ENCODE measurements at regions not wholly inside any gene's neighbourhood (a gene's known extent, or its start where the extent isn't known, plus 50 kb on each side); places are given as distances from the start of the nearest gene placed in this dataset.
"Not testable (repeated sequence)": the region's sequence is repeated elsewhere in the genome, so short reads cannot be mapped to it uniquely, and the experiment has no call there.

DNA sequence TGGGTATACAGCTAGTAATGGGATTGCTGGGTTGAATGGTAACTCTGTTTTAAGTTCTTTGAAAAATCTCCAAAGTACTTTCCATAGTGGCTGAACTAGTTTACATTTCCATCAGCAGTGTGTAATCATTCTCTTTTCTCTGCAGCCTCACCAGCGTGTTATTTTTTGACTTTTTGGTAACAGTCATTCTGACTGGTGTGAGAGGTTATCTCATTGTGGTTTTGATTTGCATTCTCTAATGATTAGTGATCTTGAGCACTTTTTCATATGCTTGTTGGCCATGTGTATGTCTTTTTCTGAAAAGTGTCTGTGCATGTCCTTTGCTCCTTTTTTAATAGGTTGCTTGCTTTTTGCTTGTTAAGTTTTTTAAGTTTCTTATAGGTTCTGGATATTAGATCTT is 194.2 kb upstream of the PHACTR1 start:
- no peak for DNase-seq (ENCODE audit: low read depth)

DNA sequence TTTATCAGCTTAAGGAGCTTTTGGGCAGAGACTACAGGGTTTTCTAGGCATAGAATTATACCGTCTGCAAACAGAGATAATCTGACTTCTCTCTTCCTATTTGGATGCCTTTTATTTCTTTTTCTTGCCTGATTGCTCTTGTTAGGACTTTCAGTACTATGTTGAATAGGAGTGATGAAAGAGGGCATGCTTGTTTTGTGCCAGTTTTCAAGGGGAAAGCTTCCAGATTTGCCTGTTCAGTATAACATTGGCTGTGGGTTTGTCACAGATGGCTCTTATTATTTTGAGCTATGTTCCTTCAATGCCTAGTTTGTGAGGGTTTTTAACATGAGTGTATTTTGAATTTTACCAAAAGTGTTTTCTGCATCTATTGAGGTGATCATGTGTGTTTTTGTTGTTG is 192.8 kb upstream of the PHACTR1 start:
- DNase-seq (ENCODE audit: low read depth), result no peak

GRCh38 chr6:12525276-12525675 is 191.3 kb upstream of the PHACTR1 start:
- no peak for DNase-seq (ENCODE audit: low read depth)

GRCh38 chr6:12527339-12527738 is 189.2 kb upstream of the PHACTR1 start:
- no peak for DNase-seq (ENCODE audit: low read depth)

- no peak for DNase-seq (ENCODE audit: low read depth)
Observed at GRCh38 chr6:12528136-12528535, 188.4 kb upstream of the PHACTR1 start.

DNA sequence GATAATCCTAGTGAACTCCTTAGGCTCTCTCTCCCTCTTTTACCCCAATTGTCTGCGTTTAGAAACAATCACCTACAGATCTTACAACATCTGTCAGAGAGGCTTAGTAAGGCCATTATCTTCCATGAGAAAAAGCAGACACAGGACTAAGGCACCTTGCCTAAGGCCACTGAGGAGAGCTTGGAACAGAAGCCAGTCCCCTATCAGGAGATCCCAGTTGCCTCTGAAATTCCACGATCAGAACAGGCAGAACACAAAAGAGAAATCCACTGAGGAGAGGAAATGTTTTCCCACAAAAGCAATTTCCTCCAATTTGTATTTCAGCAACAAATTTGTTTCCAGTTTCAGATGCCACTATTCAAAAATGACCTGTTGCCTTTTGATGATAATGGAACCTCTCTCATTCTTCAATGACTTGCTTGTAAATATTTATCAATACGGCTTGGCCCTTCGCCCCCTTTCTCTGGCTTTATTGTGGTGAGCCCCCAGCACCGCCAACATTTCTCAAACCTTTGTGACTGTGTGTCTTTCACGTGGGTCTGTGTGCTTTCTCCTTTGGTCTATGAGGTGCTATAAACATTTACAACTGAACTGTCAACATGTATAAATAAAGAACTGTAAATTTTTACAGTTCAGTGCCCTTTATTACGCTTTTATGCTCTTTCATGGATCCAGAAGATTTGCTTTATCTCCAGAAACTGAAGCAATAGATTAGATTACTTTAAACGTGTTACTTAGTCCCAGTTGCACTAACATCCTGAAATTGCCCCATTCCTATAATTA is 187.8 kb upstream of the PHACTR1 start:
- no peak for DNase-seq (ENCODE audit: low read depth)

DNA sequence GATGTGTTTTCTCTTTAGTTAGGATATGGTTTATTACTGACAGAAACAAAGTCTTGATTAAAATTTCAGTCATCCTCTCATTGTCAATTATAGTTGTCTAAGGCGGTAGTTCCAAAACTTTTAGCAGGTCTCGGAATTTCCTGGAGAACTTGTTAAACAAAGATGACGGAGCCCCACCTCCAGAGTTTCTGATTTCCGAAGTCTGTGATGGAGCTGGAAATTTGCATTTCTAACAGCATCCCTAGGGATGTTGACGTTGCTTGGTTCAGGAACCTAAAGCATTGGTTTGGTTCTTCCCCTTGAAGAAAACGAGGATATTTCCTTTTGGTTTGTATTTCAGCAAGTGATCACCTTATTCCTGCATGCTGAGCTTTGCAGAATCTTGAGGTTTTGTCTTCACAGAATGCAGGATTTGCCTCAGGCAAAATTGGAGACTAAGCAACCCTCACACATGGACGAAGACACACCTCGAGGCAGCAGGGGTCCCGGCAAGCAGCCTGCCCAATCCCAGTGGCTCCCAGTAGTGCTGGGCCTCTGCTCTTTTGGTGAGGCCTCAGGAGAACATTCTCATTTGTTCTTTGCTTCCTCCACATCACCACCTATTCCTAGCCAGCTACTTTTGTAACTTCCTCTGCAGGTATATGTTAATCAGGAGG is 187.1 kb upstream of the PHACTR1 start:
- no peak for DNase-seq (ENCODE audit: low read depth)

GRCh38 chr6:12530345-12530744 is 186.2 kb upstream of the PHACTR1 start:
- DNase-seq (ENCODE audit: low read depth), result no peak

DNA sequence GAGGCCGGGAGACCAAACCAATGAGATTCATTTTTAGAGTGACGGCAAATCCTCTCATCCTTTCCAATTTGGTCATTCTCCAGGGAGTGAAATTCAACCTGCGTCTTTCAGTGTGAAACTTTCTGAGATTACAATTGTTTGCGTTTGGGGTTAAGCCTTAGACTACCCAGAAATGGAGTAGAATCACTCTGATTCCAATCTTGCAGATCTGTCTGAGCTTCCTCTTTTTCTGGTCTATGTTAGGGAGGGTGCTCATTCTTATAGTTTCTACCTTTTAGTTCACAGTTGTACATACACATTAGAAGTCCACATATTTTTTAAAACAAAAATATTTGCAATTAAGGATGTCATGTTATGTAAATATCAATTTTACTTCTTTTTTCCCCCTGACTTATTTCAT is 183.0 kb upstream of the PHACTR1 start:
- DNase-seq (ENCODE audit: low read depth), result no peak

GRCh38 chr6:12534069-12534853 is 182.3 kb upstream of the PHACTR1 start:
- no peak for DNase-seq (ENCODE audit: low read depth)

DNA sequence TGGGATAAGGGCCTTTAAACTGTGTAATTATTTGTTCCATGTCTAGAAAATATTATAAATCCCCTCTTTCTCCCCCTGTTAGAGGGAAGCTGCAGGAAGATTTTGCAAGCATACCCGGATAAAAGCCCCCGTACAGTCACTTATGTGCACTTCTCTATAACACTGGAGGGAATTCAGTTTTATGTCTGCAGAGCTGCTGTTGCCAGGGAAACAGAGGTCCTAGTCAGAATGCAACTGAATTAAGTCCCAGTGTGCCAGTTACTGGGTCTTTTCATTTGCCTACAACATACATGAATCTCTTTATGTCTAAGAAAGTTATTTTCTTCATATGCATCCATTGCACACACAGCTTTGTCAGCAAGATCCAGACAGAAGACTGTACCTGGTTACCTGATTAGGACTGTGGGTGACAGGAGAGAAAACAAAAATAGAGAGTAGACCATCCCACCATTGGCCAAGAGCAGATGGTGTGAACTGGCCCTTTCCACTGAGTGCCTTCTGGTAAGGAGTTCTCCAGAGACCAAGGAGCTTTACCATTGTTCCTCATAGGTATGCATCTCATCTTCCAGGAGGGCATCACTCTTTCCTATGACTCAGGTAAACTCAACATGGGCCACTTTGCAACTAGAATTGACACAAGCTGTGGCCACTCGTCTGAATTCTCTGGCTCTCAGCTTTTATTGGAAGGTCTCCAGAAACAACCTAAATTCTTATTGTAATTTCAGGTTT is 180.8 kb upstream of the PHACTR1 start:
- DNase-seq (ENCODE audit: low read depth), result no peak

- no peak for DNase-seq (ENCODE audit: low read depth)
Observed at GRCh38 chr6:12536416-12536815, 180.2 kb upstream of the PHACTR1 start.

GRCh38 chr6:12537389-12537788 is 179.2 kb upstream of the PHACTR1 start:
- no peak for DNase-seq (ENCODE audit: low read depth)

DNA sequence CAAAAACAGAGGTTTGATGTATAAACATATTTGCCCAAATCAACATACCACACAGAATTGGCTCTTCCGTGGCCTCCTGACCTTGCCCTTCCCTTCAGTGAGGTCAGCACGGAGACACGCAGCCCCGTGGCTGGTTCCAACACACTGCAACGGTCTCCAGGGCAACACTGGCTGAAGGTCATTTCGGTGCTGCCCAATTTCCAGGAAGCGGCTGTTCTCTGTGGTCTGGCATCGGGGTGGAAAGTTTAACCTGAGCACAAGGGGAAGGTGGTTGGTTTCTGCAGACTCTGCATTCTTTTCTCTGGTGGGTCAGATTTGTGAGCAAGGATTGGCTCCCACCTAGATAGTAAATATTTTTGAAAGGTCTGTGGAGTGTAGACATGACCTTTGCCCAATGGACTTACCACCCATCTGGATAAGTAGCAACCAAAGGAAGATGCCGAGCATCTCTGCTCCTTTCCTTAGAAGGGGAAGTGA is 177.6 kb upstream of the PHACTR1 start:
- no peak for DNase-seq (ENCODE audit: low read depth)

GRCh38 chr6:12542319-12543115 is 174.1 kb upstream of the PHACTR1 start:
- DNase-seq (ENCODE audit: low read depth), result not testable (repeated sequence)

GRCh38 chr6:12543953-12544352 is 172.6 kb upstream of the PHACTR1 start:
- DNase-seq (ENCODE audit: low read depth), result no peak

GRCh38 chr6:12544821-12545565 is 171.6 kb upstream of the PHACTR1 start:
- DNase-seq (ENCODE audit: low read depth), result no peak

GRCh38 chr6:12545619-12546409 is 170.8 kb upstream of the PHACTR1 start:
- DNase-seq (ENCODE audit: low read depth), result no peak

DNA sequence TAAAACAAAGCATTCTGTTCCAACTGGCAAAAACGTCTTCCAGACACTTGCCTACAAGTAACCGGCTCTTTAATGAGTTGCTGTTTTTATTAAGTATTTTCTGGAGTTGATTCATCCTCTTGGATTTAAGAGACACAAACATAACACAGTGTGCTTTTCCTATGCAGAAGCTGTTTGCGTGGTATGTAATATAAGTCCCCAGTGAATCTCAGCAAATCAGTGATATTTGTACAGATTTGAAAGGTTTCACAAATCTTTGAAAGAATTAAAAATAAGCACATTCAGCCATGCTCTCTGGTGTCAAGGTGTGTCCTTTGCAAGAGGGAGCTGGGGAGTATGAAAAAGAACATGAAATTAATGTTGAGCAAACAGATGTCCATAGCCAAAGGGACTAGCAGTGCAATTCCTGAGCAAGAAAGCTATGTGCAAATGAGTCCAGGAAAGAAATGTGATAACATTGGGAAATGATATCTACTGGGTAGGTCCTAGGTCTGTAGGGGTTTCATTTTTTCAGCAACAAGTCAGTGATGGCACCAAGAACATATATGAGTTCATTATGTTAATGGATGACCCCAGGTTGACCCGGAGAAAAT is 170.1 kb upstream of the PHACTR1 start:
- no peak for DNase-seq (ENCODE audit: low read depth)

All from activated T-cell treated with anti-CD3 and anti-CD28 coated beads for 24 hours (primary cell).